ENCODE measurements at regions not wholly inside any gene's neighbourhood (a gene's known extent, or its start where the extent isn't known, plus 50 kb on each side); places are given as distances from the start of the nearest gene placed in this dataset.

GRCh38 chr11:104556606-104557301 is 341.5 kb downstream of the CASP12 start:
- TF ChIP-seq E2F5 (CRISPR knock-in tag; conservative IDR thresholded peaks at IDR 0.05): no peak
- no peak for TF ChIP-seq STAT6 (CRISPR knock-in tag; IDR thresholded peaks at IDR 0.05; ENCODE audit: borderline replicate concordance)
- no peak for TF ChIP-seq POLR2AphosphoS5 (IDR thresholded peaks at IDR 0.05; ENCODE audit: low read depth, low read length)
- TF ChIP-seq CHD2 (IDR thresholded peaks at IDR 0.05; ENCODE audit: low read depth, low read length): no peak
- no peak for TF ChIP-seq MAZ (IDR thresholded peaks at IDR 0.05; ENCODE audit: borderline replicate concordance, low read depth, low read length)
- no peak for TF ChIP-seq MAZ (CRISPR knock-in tag; IDR thresholded peaks at IDR 0.05; ENCODE audit: low read depth)
- no peak for TF ChIP-seq POLR2AphosphoS2 (IDR thresholded peaks at IDR 0.05; ENCODE audit: low read depth, low read length)
